RPMI7951 (cell line): ENCODE measurements at regions not wholly inside any gene's neighbourhood (a gene's known extent, or its start where the extent isn't known, plus 50 kb on each side); places are given as distances from the start of the nearest gene placed in this dataset.

Experiments used
- DNase-seq: peaks from one replicate; pipeline ENCODE4 v3.0.0-alpha.2; 2012; ENCODE audit warnings: low read depth

- DNase-seq = no peak
These were observed 127.5 kb downstream of the SS18 start for GRCh38 chr18:25962919-25963318.

GRCh38 chr18:25962176-25962575 is 128.2 kb downstream of the SS18 start:
- no peak for DNase-seq

GRCh38 chr18:25957017-25957416 is 133.4 kb downstream of the SS18 start:
- no peak for DNase-seq

- DNase-seq = no peak
These were observed 137.3 kb downstream of the SS18 start for GRCh38 chr18:25953111-25953510.

- DNase-seq = no peak
These were observed 140.1 kb downstream of the SS18 start for GRCh38 chr18:25950321-25950720.

DNA sequence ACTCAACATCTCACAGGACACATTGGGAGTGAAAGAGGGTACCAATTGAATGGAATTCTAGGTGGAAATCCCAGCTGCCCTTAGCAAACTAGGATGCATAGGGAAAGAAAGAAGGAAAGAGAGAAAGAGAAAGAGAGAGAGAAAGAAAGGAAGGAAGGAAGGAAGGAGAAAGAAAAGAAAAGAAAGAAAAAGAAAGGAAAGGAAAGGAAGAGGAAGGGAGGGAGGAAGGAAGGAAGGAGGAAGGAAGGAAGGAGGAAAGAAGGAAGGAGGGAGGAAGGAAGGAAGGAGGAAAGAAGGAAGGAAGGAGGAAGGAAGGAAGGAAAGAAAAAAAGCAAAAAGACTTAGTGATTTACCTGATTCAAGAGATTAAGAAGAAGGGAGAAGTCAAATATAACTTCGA is 143.9 kb downstream of the SS18 start:
- no peak for DNase-seq

DNA sequence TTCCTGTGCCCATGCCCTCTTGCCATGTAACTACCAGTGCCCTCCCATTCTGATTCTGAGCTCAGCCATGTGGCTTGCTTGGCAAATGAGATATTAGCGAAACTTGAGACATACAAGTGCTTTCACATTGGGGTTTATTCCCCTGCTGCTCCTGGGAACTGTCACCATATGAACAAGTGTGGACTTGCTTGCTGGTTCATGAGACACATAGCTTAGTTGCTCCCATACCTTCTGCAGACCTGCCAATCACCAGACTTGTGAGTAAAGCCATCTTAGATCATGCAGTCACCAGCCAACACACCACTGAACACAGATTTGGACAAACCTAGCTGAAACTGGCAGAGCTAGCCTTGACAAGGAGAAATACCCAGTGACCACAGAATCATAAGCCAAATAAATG is 155.1 kb downstream of the SS18 start:
- no peak for DNase-seq

GRCh38 chr18:25931126-25931525 is 159.3 kb downstream of the SS18 start:
- DNase-seq = no peak

GRCh38 chr18:25929787-25930186 is 160.6 kb downstream of the SS18 start:
- no peak for DNase-seq

DNA sequence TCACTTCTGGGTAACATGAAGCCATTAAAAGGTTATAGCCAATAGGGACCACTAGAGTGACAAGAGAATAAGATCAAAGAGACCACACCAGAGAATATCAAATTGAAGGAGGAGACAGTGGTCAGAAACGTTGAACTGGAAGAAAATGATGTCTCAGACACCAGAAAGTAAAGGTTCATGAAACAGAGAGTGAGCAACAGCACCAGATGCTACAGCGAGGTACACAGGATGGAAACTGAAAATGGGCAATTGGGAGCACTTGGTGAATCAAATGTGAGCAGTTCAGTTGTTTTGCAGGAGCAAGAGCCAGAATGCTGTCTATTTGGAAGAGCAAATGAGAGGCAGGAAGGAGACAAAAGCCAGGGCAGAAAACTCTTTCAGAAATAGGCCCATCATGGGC is 162.6 kb downstream of the SS18 start:
- no peak for DNase-seq

DNA sequence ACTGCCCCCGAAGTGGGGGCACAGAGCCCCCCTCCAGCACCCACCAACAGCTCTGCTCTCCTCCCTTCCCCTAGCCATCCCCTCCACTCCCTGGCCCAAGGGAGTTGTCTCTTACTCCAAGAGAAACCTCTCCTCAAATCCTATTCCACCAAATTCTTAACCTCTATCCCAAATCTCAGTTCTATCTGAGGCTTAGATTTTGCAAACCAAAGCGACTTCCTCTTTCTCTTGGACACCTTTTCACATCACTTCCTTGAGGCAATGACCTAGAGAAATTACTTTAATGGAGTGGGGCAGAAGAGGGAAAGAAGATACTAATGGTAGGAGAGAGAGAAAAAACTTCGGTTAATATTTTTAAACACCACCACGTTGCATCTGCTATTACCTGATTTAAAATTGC is 167.2 kb downstream of the SS18 start:
- DNase-seq = no peak

- DNase-seq = peak; percentile 58
These were observed 168.6 kb downstream of the SS18 start for GRCh38 chr18:25921677-25922421.

DNA sequence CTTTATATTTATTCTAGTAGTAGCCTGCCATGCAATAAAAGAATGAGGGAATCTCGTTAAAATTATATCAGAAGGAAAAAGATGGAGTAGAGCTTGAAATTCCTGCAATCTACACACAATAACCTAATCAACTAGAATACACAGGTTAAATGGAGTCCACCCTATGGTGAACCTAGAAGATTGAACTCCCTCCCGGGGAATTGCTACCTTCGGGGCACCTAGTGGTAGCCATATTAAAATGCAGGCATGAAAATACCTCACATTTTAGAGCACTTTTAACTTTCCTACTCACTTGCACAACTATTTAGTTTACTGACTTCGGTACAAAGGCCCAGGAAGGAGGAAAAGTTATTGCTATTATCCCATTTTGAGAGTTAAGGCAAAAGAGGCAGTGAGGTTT is 174.5 kb downstream of the SS18 start:
- no peak for DNase-seq

DNA sequence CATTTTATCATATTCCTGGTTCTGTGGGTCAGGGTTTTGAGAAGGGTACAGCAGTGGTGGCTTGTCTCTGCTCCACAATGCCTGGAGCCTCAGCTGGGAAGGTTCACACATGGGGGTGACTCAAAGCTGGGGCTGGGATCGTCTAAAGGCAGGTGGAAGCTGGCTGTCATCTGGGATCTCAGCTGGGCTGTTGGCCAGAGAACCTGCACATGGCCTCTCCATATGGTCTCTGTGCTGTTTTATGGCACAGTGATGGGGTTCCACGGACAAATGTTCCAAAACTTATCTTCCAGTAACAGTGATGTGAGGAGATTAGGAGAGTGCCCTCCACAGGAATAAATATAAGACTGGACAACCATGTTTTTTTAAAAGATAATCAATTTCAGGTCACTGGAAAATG is 191.4 kb downstream of the SS18 start:
- DNase-seq = peak; percentile 35

- DNase-seq = no peak
These were observed 193.5 kb downstream of the SS18 start for GRCh38 chr18:25896956-25897355.

DNA sequence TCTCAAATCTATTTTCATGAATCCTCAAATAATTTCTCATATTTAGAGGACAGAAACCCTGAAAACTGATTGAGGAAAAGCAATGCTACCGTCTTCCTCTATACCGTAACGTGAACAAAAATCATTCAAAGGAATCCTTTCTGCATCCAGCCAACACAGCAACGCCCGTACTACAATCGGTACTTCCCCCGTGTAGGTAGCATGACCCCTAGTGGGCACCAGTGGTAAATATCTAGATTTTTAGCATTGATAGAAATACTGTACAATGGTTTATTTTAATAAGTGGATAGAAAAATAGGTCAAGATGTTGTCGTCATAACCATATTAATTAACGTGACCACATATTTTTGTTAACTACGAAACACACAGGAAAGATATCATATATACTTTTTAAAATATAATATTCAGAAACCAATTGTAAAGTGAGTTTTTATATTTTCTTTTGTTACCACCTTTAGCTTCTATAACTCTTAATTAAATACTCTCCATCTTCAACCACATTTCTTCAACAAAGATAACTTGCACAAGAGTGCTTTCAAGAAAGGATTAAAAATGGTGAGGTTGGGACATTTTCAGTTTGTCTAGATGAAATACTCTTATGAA is 194.1 kb downstream of the SS18 start:
- DNase-seq = peak; percentile 58

- no peak for DNase-seq
These were observed 194.9 kb downstream of the SS18 start for GRCh38 chr18:25895518-25895917.

DNA sequence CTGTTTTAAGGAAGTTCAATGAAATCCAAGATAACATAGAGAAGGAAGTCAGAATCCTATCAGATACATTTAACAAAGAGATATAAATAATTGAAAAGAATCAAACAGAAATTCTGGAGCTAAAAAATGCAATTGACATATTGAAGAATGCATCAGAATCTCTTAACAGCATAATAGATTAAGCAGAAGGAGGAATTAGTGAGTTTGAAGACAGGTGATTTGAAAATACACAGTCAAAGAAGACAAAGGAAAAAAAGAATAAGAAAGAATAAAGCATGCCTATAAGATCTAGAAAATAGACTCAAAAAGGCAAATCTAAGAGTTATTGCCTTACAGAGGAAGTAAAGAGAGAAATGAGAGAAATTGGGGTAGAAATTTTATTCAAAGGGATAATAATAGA is 204.1 kb downstream of the SS18 start:
- no peak for DNase-seq

- DNase-seq = no peak
These were observed 207.3 kb downstream of the SS18 start for GRCh38 chr18:25883091-25883490.

- no peak for DNase-seq
These were observed 209.3 kb downstream of the SS18 start for GRCh38 chr18:25881149-25881548.

DNA sequence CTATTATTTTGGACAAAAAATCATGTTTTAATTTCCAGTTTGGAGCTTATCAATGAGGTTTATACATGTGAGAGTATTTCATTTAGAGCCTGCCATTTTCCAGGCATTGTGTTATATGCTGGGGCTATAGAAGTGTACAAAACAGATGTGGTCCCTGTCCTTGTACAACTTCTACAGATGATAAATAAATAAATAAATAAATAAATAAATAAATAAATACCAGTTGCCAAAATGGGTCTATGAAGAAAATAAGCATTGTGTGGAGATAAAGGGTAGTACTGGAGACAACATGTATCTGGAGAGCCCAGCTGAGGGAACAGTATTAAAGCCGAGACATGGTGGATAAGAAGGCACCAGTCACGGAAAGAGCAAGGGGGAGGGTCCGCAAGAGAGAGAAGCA is 210.0 kb downstream of the SS18 start:
- no peak for DNase-seq

DNA sequence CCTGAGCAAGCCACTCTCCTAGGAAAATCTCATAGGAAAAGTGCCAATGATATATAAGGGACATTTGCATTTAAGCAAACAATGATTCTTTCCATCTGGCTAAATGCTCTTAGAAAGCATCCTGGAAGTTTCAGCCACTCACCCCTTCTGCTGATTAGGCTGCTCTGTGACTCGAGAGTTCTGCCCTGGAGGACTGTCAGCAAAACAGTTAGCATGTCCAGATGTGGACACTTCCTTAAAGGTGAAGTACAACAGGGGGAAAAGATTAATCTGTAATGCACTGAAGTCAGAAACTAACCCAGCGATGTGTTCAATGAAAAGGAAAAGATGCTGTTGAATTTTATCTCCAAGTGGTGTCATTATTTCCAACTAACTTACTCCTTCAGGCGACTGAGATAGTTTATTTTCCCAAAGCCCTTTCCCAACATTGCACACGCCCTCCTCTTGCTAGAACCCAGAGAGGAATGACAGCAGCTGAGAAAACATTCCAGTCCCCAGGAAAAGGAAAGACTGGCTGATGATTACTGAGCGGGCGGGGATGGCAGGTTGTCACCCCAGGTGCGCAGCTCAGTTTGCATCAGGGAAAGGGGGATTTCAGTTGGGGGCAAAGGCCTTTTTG is 214.0 kb downstream of the SS18 start:
- DNase-seq = peak; percentile 45

DNA sequence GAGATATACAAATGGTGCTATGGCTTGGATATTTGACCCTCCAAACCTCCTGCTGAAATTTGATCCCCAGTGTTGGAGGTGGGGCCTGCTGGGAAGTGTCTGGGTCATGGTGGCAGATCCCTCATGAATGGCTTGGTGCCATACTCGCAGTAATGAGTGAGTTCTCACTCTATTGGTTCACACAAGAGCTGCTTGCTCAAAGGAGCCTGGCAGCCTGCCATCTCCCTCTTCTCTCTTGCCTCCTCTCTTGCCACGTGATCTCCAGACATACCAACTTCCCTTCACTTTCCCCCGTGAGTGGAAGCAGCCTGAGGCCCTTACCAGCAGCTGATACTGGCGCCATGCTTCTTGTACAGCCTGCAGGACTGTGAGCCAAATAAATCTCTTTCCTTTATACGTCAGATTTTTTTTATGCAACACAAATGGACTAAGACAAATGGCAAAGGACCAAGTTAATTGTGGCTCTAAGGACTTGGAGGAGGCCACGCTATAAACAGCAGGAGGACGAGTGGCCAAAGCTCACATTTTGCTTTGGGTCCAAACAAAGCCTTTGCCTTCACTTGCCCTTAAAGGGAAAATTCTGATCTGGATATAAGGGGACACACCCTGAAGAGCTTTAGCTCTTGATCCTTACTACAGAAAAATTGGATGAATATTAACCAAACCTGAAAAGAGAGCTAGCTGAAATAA is 214.7 kb downstream of the SS18 start:
- peak; percentile 70 for DNase-seq
